ENCODE measurements at regions not wholly inside any gene's neighbourhood (a gene's known extent, or its start where the extent isn't known, plus 50 kb on each side); places are given as distances from the start of the nearest gene placed in this dataset.

DNA sequence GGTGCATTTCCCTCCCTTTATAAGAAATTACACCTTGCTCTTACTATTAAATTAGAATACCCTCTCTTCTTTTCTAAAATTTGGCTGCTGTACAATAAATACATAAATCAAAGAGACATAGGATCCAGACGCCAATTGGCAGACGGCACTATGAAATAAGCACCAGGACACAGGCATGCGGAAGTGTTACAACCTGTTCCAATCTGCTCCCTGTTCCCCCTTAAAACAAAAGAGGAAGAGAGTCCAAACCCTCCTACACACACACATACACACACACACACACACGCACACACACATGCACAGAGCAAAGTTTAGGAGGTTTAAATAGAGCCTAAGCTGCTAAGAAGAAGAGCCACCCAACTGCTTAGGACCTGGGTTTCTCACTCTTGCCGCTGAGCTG is 75.6 kb upstream of the ZNF507 start:
- no peak for DNase-seq

GRCh38 chr19:32273483-32273882 is 71.9 kb upstream of the ZNF507 start:
- no peak for DNase-seq

GRCh38 chr19:32287086-32287485 is 58.3 kb upstream of the ZNF507 start:
- DNase-seq = no peak

- no peak for DNase-seq
These were observed 57.6 kb upstream of the ZNF507 start for GRCh38 chr19:32287811-32288227.

DNA sequence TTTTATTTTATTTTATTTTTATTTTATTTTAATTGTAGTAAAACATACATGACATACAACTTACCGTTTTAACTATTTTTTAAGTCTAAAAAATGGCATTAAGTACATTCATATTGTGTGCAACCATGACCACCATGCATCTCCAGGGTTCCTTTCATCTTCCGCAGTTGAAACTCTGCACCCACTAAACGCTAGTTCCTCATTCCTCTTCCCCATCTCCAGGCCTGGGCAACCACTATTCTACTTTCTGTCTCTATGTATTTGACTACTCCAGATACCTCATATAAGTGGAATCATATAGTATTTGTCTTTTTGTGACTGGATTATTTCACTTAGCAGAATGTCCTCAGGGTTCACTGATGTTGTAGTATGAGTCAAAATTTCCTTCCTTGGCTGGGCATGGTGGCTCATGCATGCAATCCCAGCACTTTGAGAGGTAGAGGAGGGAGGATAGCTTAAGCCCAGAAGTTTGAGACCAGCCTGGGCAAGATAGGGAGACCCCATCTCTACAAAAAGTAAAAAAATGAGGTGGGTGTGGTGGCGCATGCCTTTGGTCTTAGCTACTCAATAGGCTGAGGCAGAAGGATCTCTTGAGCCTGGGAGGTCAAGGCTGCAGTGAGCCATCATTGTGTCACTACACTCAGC is 55.7 kb upstream of the ZNF507 start:
- no peak for DNase-seq

- no peak for DNase-seq
These were observed 53.5 kb upstream of the ZNF507 start for GRCh38 chr19:32291876-32292275.

DNA sequence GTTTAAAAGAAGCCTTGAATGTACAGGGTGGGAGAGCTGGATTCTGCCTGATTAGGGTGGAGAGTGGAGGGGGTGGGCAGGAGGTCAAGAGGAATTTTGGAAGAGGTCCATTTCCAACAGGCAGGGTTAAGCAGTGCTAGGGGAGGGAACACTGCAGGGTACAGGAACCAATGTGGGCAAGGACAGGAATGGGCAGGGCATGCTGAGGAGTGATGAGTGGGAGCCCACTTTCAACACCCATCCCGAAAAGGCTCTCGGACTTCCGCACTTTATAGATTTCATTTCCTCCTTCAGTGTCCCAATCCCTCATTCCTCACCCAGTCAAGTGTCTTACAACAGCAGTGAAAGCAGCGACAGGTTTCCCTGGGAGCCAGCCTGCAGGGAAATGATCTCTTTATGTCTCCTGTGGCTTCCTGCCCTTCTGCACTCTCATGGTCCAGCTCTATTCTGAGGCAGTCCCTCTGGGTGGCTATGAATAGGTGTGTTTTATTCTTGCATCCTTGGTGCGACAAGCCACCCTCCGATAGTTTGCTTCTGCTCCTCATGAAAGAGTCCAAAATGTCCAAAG is 50.5 kb upstream of the ZNF507 start:
- no peak for DNase-seq

All from activated effector memory CD4-positive, alpha-beta T cell treated with Interleukin-2 at 50 U/mL for 16 hours (primary cell).